ENCODE measurements at regions not wholly inside any gene's neighbourhood (a gene's known extent, or its start where the extent isn't known, plus 50 kb on each side); places are given as distances from the start of the nearest gene placed in this dataset.

- CTCF ChIA-PET: no interaction called here
- no peak for DNase-seq (ENCODE audit: low spot score)
- Histone ChIP-seq H3K9me3 (ENCODE audit: low read depth, low read length, poor library complexity, severe bottlenecking) (no peaks in the 10 kb centered on the region), H3K4me1 (ENCODE audit: insufficient read depth, low read length, poor library complexity, severe bottlenecking) (no peaks in the 10 kb centered on the region), H3K27ac (ENCODE audit: low read depth, low read length, poor library complexity, severe bottlenecking) (no peak overlapping the region), H3K36me3 (ENCODE audit: insufficient read depth, low read length, poor library complexity, severe bottlenecking) (no peaks in the 10 kb centered on the region), H3K27me3 (replicated peaks; ENCODE audit: insufficient read depth, low read depth, low read length, poor library complexity) (peaks cover 6% of the 10 kb centered on the region), H3K4me3 (ENCODE audit: low read depth, low read length, poor library complexity, severe bottlenecking) (no peak overlapping the region)
- POLR2A ChIA-PET (ENCODE audit: low non-redundant PET): no interaction called here
- BruUV-seq (replicated peaks): no TSS peak
- TF ChIP-seq CTCF (conservative IDR thresholded peaks at IDR 0.05; ENCODE audit: low read depth, low read length): no peak
- no peak for TF ChIP-seq EZH2 (IDR thresholded peaks at IDR 0.05; ENCODE audit: borderline replicate concordance, low read depth, low read length, poor library complexity, severe bottlenecking)
- intact Hi-C loops (cut with micrococcal nuclease; ENCODE audit: unreplicated experiment): no loop called here
Observed at GRCh38 chrX:25599061-25599460, 539.1 kb upstream of the MAGEB18 start.

GRCh38 chrX:25600776-25601175 lies 537.4 kb upstream of the MAGEB18 start:
- BruUV-seq (replicated peaks): no TSS peak
- H3K4me1 ChIP-seq (ENCODE audit: insufficient read depth, low read length, poor library complexity, severe bottlenecking): no peaks in the 10 kb centered on the region
- TF ChIP-seq CTCF (conservative IDR thresholded peaks at IDR 0.05; ENCODE audit: low read depth, low read length): no peak
- no peak for TF ChIP-seq EZH2 (IDR thresholded peaks at IDR 0.05; ENCODE audit: borderline replicate concordance, low read depth, low read length, poor library complexity, severe bottlenecking)
- no peak for DNase-seq (ENCODE audit: low spot score)
- H3K36me3 ChIP-seq (ENCODE audit: insufficient read depth, low read length, poor library complexity, severe bottlenecking): no peaks in the 10 kb centered on the region
- H3K4me3 ChIP-seq (ENCODE audit: low read depth, low read length, poor library complexity, severe bottlenecking): no peak overlapping the region
- intact Hi-C loops (cut with micrococcal nuclease; ENCODE audit: unreplicated experiment): no loop called here
- CTCF ChIA-PET: no interaction called here
- no peaks in the 10 kb centered on the region for H3K9me3 ChIP-seq (ENCODE audit: low read depth, low read length, poor library complexity, severe bottlenecking)
- no peak overlapping the region for H3K27ac ChIP-seq (ENCODE audit: low read depth, low read length, poor library complexity, severe bottlenecking)
- peaks cover 5% of the 10 kb centered on the region for H3K27me3 ChIP-seq (replicated peaks; ENCODE audit: insufficient read depth, low read depth, low read length, poor library complexity)
- POLR2A ChIA-PET (ENCODE audit: low non-redundant PET): no interaction called here

- BruUV-seq (replicated peaks): no TSS peak
- ChIA-PET CTCF (no interaction called here), POLR2A (ENCODE audit: low non-redundant PET) (no interaction called here)
- no peak overlapping the region for H3K4me3 ChIP-seq (ENCODE audit: low read depth, low read length, poor library complexity, severe bottlenecking)
- no peak for DNase-seq (ENCODE audit: low spot score)
- TF ChIP-seq CTCF (conservative IDR thresholded peaks at IDR 0.05; ENCODE audit: low read depth, low read length) (no peak), EZH2 (IDR thresholded peaks at IDR 0.05; ENCODE audit: borderline replicate concordance, low read depth, low read length, poor library complexity, severe bottlenecking) (no peak)
- H3K27ac ChIP-seq (ENCODE audit: low read depth, low read length, poor library complexity, severe bottlenecking): no peak overlapping the region
- no peaks in the 10 kb centered on the region for H3K9me3 ChIP-seq (ENCODE audit: low read depth, low read length, poor library complexity, severe bottlenecking)
- H3K4me1 ChIP-seq (ENCODE audit: insufficient read depth, low read length, poor library complexity, severe bottlenecking): no peaks in the 10 kb centered on the region
- intact Hi-C loops (cut with micrococcal nuclease; ENCODE audit: unreplicated experiment): no loop called here
- peaks cover 5% of the 10 kb centered on the region for H3K27me3 ChIP-seq (replicated peaks; ENCODE audit: insufficient read depth, low read depth, low read length, poor library complexity)
- no peaks in the 10 kb centered on the region for H3K36me3 ChIP-seq (ENCODE audit: insufficient read depth, low read length, poor library complexity, severe bottlenecking)
Observed at GRCh38 chrX:25601323-25601722, 536.8 kb upstream of the MAGEB18 start.
